Glutamatergic neuron (in vitro differentiated cells): ENCODE measurements at regions not wholly inside any gene's neighbourhood (a gene's known extent, or its start where the extent isn't known, plus 50 kb on each side); places are given as distances from the start of the nearest gene placed in this dataset.
"Not testable (repeated sequence)": the region's sequence is repeated elsewhere in the genome, so short reads cannot be mapped to it uniquely, and the experiment has no call there.

ENCODE experiments used
- DNase-seq: peaks from one replicate; pipeline ENCODE4 v3.0.0; 2022
- H3K27ac Mint-ChIP-seq: one replicate; pipeline ENCODE4 v1.8.0; 2020; ENCODE audit warnings: mild to moderate bottlenecking, mixed read lengths, inconsistent platforms; ENCODE audit not compliant: unreplicated experiment
- H3K27me3 Mint-ChIP-seq: one replicate; pipeline ENCODE4 v1.8.0; 2020; ENCODE audit warnings: mild to moderate bottlenecking, moderate library complexity, mixed read lengths, inconsistent platforms; ENCODE audit not compliant: unreplicated experiment
- H3K36me3 Mint-ChIP-seq: one replicate; pipeline ENCODE4 v1.8.0; 2020; ENCODE audit warnings: mild to moderate bottlenecking, mixed read lengths, inconsistent platforms; ENCODE audit not compliant: unreplicated experiment
- H3K4me1 Mint-ChIP-seq: one replicate; pipeline ENCODE4 v1.8.0; 2020; ENCODE audit warnings: mild to moderate bottlenecking, low read depth, mixed read lengths, inconsistent platforms; ENCODE audit not compliant: unreplicated experiment
- H3K4me3 Mint-ChIP-seq: one replicate; pipeline ENCODE4 v1.8.0; 2020; ENCODE audit warnings: mild to moderate bottlenecking, mixed read lengths, inconsistent platforms; ENCODE audit not compliant: unreplicated experiment
- H3K9me3 Mint-ChIP-seq: one replicate; pipeline ENCODE4 v1.8.0; 2020; ENCODE audit warnings: mild to moderate bottlenecking, moderate library complexity, mixed read lengths, inconsistent platforms; ENCODE audit not compliant: unreplicated experiment
- TF ChIP-seq, protein P1 (sequence below): fragments of 200-600 bp; sonication (generic); IDR thresholded peaks from one replicate; pipeline ENCODE4 v1.5.0; 2021; ENCODE audit not compliant: partially characterized antibody, unreplicated experiment

- peaks cover 9% of the 10 kb centered on the region for H3K27me3 Mint-ChIP-seq
- DNase-seq: no peak
- no peaks in the 10 kb centered on the region for H3K36me3 Mint-ChIP-seq
- TF ChIP-seq, protein P1, sequence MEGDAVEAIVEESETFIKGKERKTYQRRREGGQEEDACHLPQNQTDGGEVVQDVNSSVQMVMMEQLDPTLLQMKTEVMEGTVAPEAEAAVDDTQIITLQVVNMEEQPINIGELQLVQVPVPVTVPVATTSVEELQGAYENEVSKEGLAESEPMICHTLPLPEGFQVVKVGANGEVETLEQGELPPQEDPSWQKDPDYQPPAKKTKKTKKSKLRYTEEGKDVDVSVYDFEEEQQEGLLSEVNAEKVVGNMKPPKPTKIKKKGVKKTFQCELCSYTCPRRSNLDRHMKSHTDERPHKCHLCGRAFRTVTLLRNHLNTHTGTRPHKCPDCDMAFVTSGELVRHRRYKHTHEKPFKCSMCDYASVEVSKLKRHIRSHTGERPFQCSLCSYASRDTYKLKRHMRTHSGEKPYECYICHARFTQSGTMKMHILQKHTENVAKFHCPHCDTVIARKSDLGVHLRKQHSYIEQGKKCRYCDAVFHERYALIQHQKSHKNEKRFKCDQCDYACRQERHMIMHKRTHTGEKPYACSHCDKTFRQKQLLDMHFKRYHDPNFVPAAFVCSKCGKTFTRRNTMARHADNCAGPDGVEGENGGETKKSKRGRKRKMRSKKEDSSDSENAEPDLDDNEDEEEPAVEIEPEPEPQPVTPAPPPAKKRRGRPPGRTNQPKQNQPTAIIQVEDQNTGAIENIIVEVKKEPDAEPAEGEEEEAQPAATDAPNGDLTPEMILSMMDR: no peak
- H3K9me3 Mint-ChIP-seq: peaks cover 3% of the 10 kb centered on the region
- no peak overlapping the region for H3K27ac Mint-ChIP-seq
- H3K4me1 Mint-ChIP-seq: no peaks in the 10 kb centered on the region
- H3K4me3 Mint-ChIP-seq: no peak overlapping the region
These were observed 213.1 kb downstream of the UQCRFS1 start for GRCh38 chr19:28999724-29000433.

GRCh38 chr19:28998974-28999373, 214.0 kb downstream of the UQCRFS1 start:
- TF ChIP-seq, protein P1: no peak
- no peak overlapping the region for H3K27ac Mint-ChIP-seq

DNA sequence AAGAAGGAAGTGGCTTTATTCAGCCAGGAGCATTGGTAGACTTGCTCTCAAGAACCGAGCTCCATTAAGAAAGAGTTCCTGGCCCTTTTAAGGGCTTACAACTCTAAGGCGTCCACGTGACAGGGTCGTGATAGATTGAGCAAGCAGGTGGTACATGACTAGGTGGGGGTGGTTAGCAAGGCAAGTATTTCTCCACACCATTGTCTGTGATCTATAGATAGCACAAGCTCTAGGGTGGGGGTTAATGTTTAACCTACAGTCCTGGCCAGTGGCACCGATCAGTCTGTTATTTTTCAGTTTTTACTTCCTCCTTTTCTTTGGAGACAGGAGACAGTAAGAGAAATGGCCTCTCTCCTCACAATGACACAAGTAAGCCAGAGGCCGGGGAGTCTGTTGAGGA, 215.1 kb downstream of the UQCRFS1 start:
- not testable (repeated sequence) for H3K27me3 Mint-ChIP-seq, H3K9me3 Mint-ChIP-seq, H3K4me3 Mint-ChIP-seq, H3K4me1 Mint-ChIP-seq, DNase-seq, H3K27ac Mint-ChIP-seq
- H3K36me3 Mint-ChIP-seq: peaks cover 14% of the 10 kb centered on the region

More at GRCh38 chr19:28998974-28999373, 214.0 kb downstream of the UQCRFS1 start:
- no peak for DNase-seq
- peaks cover 3% of the 10 kb centered on the region for H3K9me3 Mint-ChIP-seq
- H3K36me3 Mint-ChIP-seq: peaks cover 8% of the 10 kb centered on the region
- H3K27me3 Mint-ChIP-seq: peaks cover 9% of the 10 kb centered on the region
- H3K4me1 Mint-ChIP-seq: no peaks in the 10 kb centered on the region
- H3K4me3 Mint-ChIP-seq: no peak overlapping the region

DNA sequence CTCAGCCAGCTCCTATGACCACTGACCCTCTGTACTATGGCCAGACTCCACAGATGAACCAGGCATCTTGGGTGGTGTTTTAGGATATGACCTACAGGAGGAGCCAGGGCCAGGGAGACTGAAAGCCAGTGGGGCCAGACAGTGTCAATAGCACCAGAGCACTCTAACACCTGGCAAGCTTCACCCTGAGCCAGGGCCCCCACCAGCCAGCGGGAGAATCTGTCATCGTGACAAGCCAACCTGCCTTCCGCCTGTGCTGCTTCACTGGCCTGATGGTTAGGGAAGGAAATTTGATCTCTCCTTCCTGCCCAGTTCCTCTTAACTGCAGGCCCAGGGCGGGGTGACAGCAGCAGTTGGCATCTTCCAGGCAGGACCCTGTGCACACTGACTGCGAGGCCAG, 222.4 kb downstream of the UQCRFS1 start:
- H3K4me1 Mint-ChIP-seq: peaks cover 3% of the 10 kb centered on the region
- TF ChIP-seq, protein P1: no peak
- H3K27ac Mint-ChIP-seq: no peak overlapping the region
- no peak overlapping the region for H3K4me3 Mint-ChIP-seq
- H3K27me3 Mint-ChIP-seq: peaks cover 9% of the 10 kb centered on the region
- DNase-seq: no peak
- peaks cover 14% of the 10 kb centered on the region for H3K36me3 Mint-ChIP-seq
- H3K9me3 Mint-ChIP-seq: peaks cover 2% of the 10 kb centered on the region

DNA sequence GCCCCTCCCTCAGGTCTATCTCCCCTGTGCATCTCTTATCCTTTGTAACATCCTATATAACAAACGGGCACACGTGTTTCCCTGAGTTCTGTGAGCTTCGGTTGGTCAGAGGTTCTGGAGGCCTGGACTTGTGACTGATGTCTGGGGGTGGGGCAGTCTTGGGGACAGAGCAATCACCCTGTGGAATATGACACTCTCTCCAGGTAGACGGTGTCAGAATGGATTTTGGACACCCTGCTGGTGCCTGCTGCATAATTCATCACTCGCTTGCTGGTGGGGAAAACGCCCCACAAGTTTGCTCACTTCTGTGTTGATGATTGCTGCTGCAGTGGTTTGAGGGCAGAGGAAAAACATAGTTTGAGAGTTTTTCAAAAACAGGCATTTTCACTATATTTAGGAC, 223.2 kb downstream of the UQCRFS1 start:
- peaks cover 3% of the 10 kb centered on the region for H3K4me1 Mint-ChIP-seq
- H3K27ac Mint-ChIP-seq: peak overlapping the region; percentile 38
- peaks cover 10% of the 10 kb centered on the region for H3K27me3 Mint-ChIP-seq
- TF ChIP-seq, protein P1: no peak
- H3K4me3 Mint-ChIP-seq: no peak overlapping the region
- no peak for DNase-seq
- H3K36me3 Mint-ChIP-seq: peaks cover 14% of the 10 kb centered on the region
- peaks cover 2% of the 10 kb centered on the region for H3K9me3 Mint-ChIP-seq
